GM19035 (cell line): ENCODE measurements at regions not wholly inside any gene's neighbourhood (a gene's known extent, or its start where the extent isn't known, plus 50 kb on each side); places are given as distances from the start of the nearest gene placed in this dataset.
"Not testable (repeated sequence)": the region's sequence is repeated elsewhere in the genome, so short reads cannot be mapped to it uniquely, and the experiment has no call there.

Experiments used
- ATAC-seq: cut with Tn5 transposase; IDR thresholded peaks from one replicate; pipeline ENCODE4 v1.9.1; 2021; ENCODE audit not compliant: unreplicated experiment

DNA sequence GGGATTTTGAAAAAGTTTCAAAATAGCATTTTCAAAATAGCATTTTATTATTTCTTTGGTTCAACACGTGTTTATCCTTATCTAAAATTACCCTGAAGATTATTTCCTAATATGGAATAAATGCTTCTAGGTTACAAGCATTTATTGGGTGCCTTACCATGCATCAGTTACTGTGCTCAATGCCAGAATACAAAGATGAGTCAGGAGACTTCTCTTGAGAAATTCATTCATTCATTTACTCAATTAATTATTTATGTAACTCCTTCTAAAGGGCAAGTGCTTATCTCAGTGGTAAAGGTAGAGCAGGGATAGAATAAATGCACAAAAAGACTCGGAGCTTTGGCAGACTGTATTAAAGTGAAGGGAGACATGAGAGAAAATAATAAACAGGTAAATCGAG is 150.1 kb upstream of the PDE7B start:
- no peak for ATAC-seq

GRCh38 chr6:135703007-135703406 is 148.5 kb upstream of the PDE7B start:
- ATAC-seq: no peak

DNA sequence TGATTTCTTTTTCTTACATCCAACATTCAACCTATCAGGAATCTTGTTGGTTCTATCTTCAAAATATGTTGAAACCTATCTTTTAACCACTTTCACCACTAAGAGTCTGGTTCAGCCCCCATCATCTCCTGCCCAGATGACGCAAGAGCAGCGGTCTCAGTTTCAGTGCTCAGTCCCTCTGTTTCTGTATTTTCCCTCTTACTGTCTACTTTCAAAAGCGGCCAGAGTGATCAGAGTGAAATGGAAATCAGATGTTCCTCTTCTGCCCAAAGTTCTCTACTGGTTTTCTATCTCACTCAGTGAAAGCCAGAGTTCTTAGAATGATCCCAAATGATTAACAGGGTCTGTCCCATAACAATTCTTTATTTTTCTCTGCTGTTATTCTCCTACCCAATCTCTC is 147.9 kb upstream of the PDE7B start:
- peak; percentile 72 for ATAC-seq

GRCh38 chr6:135707426-135707825 is 144.1 kb upstream of the PDE7B start:
- ATAC-seq: no peak

DNA sequence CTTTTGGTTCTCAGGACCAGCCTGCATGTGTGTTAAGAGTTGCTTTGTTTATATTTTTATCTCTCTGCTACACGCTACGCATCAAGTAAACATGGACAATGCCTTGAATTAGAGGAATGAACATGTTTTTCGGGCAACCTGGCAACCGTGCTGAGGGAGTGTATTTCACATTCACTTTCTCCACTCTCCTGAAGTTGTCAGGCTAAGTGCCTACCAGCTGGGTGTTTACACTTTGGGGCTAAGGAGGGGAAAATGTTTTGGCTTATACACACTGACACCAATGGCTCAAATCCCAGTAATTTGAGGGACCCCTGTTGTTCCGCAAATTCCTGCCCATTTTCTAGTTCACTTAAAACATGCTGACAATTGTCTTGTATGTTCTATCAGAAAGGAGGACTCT is 141.5 kb upstream of the PDE7B start:
- ATAC-seq: no peak

GRCh38 chr6:135722190-135722589 is 129.3 kb upstream of the PDE7B start:
- no peak for ATAC-seq

DNA sequence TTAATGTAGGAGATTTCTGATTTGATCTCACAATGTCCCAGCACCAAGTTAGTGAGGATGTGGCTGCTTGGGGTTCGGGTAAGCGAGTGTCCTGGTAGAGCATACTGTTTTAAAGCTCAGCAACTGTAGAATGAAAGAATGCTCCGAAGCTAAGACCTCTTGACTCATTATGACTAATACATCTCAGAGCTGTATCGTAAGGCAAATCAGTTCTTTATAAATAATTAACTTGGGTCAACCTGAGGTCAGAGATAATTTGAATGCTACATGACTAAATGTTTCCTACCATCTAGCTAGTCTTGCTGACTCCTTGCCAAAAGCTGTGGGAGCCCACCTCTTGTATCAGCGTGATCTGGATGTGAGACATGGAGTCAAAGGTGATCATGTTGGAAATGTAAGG is 128.8 kb upstream of the PDE7B start:
- ATAC-seq: no peak

DNA sequence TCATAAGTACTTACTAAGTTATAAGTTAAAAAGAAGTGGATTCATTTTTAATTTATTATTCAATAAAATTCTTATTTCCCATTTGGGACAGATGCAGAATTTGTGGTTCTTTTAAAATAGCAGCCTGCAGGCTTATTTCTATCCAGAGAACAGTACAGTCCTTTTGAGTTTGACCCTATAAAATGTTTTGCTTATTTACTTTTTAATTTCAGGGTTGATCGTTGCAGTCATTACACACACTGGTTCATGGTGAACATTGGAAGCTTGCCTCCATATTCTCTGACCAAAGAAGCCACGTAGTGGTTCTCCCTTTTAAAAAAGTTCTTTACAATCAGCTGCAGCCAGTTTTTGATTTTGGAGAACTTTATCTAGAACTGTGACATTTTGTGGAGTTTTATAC is 122.9 kb upstream of the PDE7B start:
- ATAC-seq: no peak

- no peak for ATAC-seq
Measured at GRCh38 chr6:135731116-135731515, 120.4 kb upstream of the PDE7B start.

DNA sequence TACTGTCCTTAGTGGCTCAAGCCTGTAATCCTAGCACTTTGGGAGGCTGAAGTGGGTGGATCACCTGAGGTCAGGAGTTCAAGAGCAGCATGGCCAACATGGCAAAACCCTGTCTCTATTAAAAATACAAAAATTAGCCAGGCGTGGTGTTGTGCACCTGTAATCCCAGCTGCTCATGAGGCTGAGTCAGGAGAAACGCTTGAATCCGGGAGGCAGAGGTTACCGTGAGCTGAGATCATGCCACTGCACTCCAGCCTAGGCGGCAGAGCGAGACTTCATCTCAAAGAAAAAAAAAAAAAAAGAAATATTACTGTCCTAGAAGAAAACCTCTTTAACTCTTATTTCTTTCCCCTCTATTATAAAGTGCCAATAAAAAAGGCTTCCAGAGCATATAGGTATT is 115.2 kb upstream of the PDE7B start:
- not testable (repeated sequence) for ATAC-seq

GRCh38 chr6:135738636-135739035 is 112.9 kb upstream of the PDE7B start:
- ATAC-seq: no peak

DNA sequence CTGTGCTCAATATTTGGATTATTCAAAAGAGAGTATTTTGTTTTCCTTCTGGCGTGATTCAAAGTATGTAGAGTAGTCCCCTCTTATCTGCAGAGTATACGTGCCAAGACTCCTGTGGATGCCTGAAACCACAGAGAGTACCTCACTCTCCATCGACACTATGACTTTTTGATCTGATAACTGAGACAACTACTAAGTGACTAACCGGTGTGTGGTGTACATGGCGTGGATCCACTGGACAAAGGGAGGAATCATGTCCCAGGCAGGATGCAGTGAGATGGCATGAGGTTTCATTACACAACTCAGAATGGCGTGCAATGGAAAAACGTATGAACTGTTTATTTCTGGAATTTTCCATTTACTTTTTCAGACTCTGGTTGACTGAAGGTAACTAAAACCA is 112.2 kb upstream of the PDE7B start:
- no peak for ATAC-seq

- no peak for ATAC-seq
Measured at GRCh38 chr6:135740580-135740979, 110.9 kb upstream of the PDE7B start.

DNA sequence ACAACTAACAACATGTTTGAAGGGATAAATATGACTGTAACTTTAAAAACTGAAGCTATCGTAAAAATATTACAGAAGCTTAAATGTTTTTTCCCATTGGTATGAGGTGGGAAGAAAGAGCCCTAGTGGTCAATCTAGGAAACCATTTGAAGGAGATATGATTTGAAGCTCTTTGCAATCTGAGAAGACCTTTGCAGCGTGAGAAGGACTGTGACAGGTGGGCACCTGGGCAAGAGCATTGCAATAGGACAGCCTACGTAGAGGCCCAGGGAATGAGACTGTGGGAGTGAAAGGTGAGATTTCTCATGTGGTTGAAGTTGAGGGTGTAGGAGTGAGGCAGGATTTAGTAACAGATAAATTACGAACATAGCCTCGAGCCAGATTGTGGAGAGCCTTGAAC is 108.0 kb upstream of the PDE7B start:
- ATAC-seq: no peak

GRCh38 chr6:135748189-135748588 is 103.3 kb upstream of the PDE7B start:
- no peak for ATAC-seq

- no peak for ATAC-seq
Measured at GRCh38 chr6:135750081-135750480, 101.4 kb upstream of the PDE7B start.

DNA sequence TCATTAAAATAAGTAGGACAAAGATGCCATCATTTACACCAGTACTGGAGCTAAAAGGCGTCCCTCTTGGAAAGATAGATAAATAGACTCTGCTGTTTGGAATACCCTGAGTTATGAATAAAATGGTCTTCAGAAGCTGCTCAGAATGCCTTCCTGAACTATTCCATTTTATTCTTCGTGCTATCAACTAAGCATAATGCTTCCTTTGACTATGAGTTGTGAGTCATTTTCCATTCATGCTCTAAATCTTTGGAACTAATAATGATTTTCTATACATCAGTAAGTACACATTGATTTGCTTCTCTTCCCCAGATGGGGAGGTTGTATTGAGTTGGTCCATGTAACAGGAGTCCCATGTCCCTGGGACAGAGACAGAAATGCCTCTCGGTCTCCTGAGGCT is 98.3 kb upstream of the PDE7B start:
- no peak for ATAC-seq

DNA sequence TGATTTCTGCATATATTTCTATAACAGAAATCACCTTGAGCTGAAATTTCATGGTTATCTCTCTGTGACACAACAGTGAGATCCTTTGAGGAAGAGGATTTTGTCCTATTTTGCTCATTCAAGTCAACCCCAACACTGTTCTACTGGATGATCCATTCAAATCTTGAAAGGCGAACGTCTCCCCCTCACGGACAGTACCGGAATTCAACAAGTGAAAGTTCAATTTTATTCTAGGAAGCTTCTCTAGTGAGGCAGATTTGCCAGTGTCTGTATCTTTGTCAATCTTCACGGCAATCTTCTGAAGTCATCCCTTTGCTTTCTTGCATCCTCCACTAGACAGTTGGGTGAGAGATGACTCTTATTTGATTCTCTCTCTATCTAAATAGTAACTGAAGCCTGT is 91.7 kb upstream of the PDE7B start:
- ATAC-seq: no peak

DNA sequence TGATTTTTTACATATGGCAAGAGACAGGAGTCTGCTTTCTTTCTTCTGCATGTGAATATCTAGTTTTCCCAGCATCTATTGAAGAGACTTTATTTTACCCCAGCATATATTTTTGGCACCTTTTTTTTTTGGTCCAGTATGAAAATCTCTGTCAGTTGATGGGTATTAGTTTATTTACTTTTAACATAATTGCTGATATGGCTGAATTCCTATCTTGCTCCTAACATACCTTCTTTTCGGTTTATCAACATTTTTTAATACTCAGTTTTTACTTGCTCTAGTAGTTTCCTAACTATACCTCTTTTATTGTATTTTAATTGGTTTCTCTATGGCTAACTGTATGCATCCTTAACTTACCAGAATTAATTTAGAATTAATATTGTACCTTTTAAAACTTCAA is 77.5 kb upstream of the PDE7B start:
- no peak for ATAC-seq

DNA sequence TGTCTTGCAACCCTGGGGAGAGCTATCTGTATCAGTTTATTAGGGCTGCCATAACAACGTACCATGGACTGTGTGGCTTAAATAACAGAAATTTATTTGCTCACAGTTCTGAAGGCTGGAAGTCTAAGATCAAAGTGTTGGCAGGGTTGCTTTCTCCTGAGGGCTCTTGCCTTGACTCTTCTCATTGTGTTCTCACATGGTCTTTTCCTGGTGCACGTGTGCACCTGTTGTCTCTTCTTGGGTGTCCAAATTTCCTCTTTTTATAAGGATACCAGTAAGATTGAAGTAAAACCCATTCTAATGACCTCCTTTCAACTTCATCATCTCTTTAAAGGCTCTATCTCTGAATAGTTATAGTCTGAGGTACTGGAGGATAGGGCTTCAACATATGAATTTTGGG is 72.3 kb upstream of the PDE7B start:
- no peak for ATAC-seq

DNA sequence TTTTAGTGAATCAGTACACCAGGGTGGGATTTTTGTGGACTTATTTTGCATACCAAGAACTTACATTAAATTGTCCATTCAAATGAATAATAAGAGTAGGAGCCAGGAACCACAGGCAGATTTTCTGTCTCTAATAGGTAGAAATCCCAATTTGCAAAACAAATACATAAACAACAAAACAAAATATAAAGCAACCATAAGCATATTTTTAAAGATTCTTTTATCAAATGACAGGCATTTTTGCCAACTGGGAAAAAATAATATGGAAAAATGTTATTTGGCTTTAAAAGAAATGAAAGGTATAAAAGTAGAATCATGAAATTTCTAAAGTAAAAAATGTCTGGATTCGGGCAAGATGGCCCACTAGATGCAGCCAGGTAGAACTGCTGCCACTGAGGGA is 71.2 kb upstream of the PDE7B start:
- no peak for ATAC-seq

- ATAC-seq: no peak
Measured at GRCh38 chr6:135782546-135782945, 69.0 kb upstream of the PDE7B start.

DNA sequence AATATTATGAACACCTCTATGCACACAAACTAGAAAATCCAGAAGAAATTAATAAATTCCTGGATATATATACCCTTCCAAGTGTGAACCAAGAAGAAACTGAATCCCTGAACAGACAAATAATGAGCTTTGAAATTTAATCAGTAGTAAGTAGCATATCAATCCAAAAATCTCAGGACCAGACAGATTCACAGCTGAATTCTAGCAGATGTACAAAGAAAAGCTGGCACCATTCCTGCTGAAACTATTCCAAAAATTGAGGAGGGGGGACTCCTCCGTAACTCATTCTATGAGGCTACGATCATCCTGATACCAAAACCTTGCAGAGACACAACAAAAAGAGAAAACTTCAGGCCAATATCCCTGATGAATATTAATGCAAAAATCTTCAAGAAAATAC is 67.0 kb upstream of the PDE7B start:
- no peak for ATAC-seq

DNA sequence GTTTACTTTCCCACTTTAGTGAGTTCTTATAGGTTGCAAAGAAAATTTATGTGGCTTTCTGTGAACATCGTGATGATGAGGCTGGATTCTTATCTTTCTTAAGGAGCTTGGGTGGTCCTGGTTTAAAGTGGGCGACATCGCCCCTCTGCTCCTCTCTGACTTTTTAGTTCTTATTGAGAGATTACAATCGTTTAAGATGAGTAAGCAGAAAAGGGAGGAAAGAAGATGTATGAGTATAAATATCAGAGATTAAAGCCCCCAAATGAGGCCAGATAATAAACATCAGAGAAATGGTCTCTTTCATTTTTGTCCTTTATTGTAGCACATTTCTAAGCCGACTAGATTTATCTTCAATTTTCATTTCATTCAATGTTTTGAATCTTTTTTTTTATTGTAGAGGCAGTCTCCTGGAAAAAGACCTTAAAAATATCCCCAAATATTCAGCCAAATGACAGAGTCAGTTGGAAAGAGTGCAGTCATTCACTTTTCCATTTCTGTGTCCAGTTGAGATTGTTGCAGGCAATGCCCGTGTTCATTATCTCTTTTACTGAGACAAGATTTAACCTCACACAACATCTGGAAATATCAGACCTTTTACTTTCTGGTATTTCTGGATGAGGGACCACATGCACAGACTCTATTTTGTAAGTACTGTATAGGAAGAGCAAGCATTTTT is 62.0 kb upstream of the PDE7B start:
- no peak for ATAC-seq
